CD4-positive, alpha-beta T cell treated with Interleukin-10 for 1 hour (primary cell): ENCODE measurements at regions not wholly inside any gene's neighbourhood (a gene's known extent, or its start where the extent isn't known, plus 50 kb on each side); places are given as distances from the start of the nearest gene placed in this dataset.
"Not testable (repeated sequence)": the region's sequence is repeated elsewhere in the genome, so short reads cannot be mapped to it uniquely, and the experiment has no call there.

ENCODE experiments used
- DNase-seq: peaks from one replicate; pipeline ENCODE4 v3.0.0-alpha.2; 2020

GRCh38 chr16:65751622-65752521 lies 614.6 kb upstream of the CDH5 start:
- no peak for DNase-seq

- no peak for DNase-seq
Observed at GRCh38 chr16:65749506-65749905, 617.0 kb upstream of the CDH5 start.

GRCh38 chr16:65746941-65747340 lies 619.5 kb upstream of the CDH5 start:
- DNase-seq: no peak

GRCh38 chr16:65745201-65745708 lies 621.2 kb upstream of the CDH5 start:
- DNase-seq: no peak

- DNase-seq: no peak
Observed at GRCh38 chr16:65744401-65744800, 622.1 kb upstream of the CDH5 start.

- DNase-seq: no peak
Observed at GRCh38 chr16:65743558-65743957, 621.7 kb upstream of the CDH11 start.

- DNase-seq: no peak
Observed at GRCh38 chr16:65740711-65741110, 618.8 kb upstream of the CDH11 start.

GRCh38 chr16:65739518-65739917 lies 617.7 kb upstream of the CDH11 start:
- no peak for DNase-seq

- DNase-seq: no peak
Observed at GRCh38 chr16:65737831-65738230, 616.0 kb upstream of the CDH11 start.

GRCh38 chr16:65735615-65736014 lies 613.8 kb upstream of the CDH11 start:
- not testable (repeated sequence) for DNase-seq

- DNase-seq: no peak
Observed at GRCh38 chr16:65733721-65734120, 611.9 kb upstream of the CDH11 start.

GRCh38 chr16:65731833-65732232 lies 610.0 kb upstream of the CDH11 start:
- DNase-seq: no peak

- DNase-seq: no peak
Observed at GRCh38 chr16:65728652-65729051, 606.8 kb upstream of the CDH11 start.

GRCh38 chr16:65728167-65728566 lies 606.3 kb upstream of the CDH11 start:
- DNase-seq: no peak

- no peak for DNase-seq
Observed at GRCh38 chr16:65727534-65728137, 605.8 kb upstream of the CDH11 start.

- no peak for DNase-seq
Observed at GRCh38 chr16:65725156-65725845, 603.4 kb upstream of the CDH11 start.

- no peak for DNase-seq
Observed at GRCh38 chr16:65722429-65722828, 600.6 kb upstream of the CDH11 start.

- DNase-seq: no peak
Observed at GRCh38 chr16:65717846-65718245, 596.0 kb upstream of the CDH11 start.

- DNase-seq: no peak
Observed at GRCh38 chr16:65716737-65717700, 595.2 kb upstream of the CDH11 start.

- DNase-seq: no peak
Observed at GRCh38 chr16:65713181-65713808, 591.4 kb upstream of the CDH11 start.

- no peak for DNase-seq
Observed at GRCh38 chr16:65710107-65710506, 588.2 kb upstream of the CDH11 start.

GRCh38 chr16:65704866-65705265 lies 583.0 kb upstream of the CDH11 start:
- no peak for DNase-seq
